ENCODE measurements at regions not wholly inside any gene's neighbourhood (a gene's known extent, or its start where the extent isn't known, plus 50 kb on each side); places are given as distances from the start of the nearest gene placed in this dataset.

- Histone ChIP-seq H3K79me2 (ENCODE audit: insufficient read depth, low read length) (no peaks in the 10 kb centered on the region), H3K9ac (ENCODE audit: low read length) (no peak overlapping the region), H3K9me3 (ENCODE audit: insufficient read depth, low read length) (peaks cover 2% of the 10 kb centered on the region; the same call in 1 of the 2 replicates), H3K36me3 (ENCODE audit: low read length) (no peaks in the 10 kb centered on the region), H3K4me3 (ENCODE audit: insufficient read depth, low read length, poor library complexity, severe bottlenecking) (no peak overlapping the region), H3K4me2 (ENCODE audit: low read depth, low read length, poor library complexity, severe bottlenecking) (no peak overlapping the region), H3K27ac (ENCODE audit: low read depth, low read length) (no peak overlapping the region), H3F3A (ENCODE audit: insufficient read depth) (no peaks in the 10 kb centered on the region), H3K9me2 (replicated peaks; ENCODE audit: insufficient read depth, low read length) (no peaks in the 10 kb centered on the region), H2AFZ (ENCODE audit: low read depth, low read length, severe bottlenecking) (no peak overlapping the region), H4K20me1 (ENCODE audit: low read depth, low read length) (no peaks in the 10 kb centered on the region), H3K27me3 (ENCODE audit: low read length) (no peaks in the 10 kb centered on the region)
- TF ChIP-seq EZH2phosphoT487 (conservative IDR thresholded peaks at IDR 0.05; ENCODE audit: low read length) (no peak), CTCF (IDR thresholded peaks at IDR 0.05; ENCODE audit: insufficient read depth, low read length, poor library complexity, severe bottlenecking) (no peak)
Observed at GRCh38 chr7:42672339-42672999, 239.4 kb downstream of the C7orf25 start.

GRCh38 chr7:42671627-42672026 is 240.2 kb downstream of the C7orf25 start:
- TF ChIP-seq EZH2phosphoT487 (conservative IDR thresholded peaks at IDR 0.05; ENCODE audit: low read length) (no peak), CTCF (IDR thresholded peaks at IDR 0.05; ENCODE audit: insufficient read depth, low read length, poor library complexity, severe bottlenecking) (no peak)
- Histone ChIP-seq H3K4me3 (ENCODE audit: insufficient read depth, low read length, poor library complexity, severe bottlenecking) (no peak overlapping the region), H3K4me2 (ENCODE audit: low read depth, low read length, poor library complexity, severe bottlenecking) (no peak overlapping the region)

GRCh38 chr7:42666994-42667393 is 244.9 kb downstream of the C7orf25 start:
- Histone ChIP-seq H3F3A (ENCODE audit: insufficient read depth) (no peaks in the 10 kb centered on the region), H3K9ac (ENCODE audit: low read length) (no peak overlapping the region), H2AFZ (ENCODE audit: low read depth, low read length, severe bottlenecking) (no peak overlapping the region), H3K36me3 (ENCODE audit: low read length) (no peaks in the 10 kb centered on the region), H3K4me3 (ENCODE audit: insufficient read depth, low read length, poor library complexity, severe bottlenecking) (no peak overlapping the region), H4K20me1 (ENCODE audit: low read depth, low read length) (no peaks in the 10 kb centered on the region), H3K27me3 (ENCODE audit: low read length) (no peaks in the 10 kb centered on the region), H3K27ac (ENCODE audit: low read depth, low read length) (no peak overlapping the region), H3K4me2 (ENCODE audit: low read depth, low read length, poor library complexity, severe bottlenecking) (no peak overlapping the region), H3K9me2 (replicated peaks; ENCODE audit: insufficient read depth, low read length) (0 out of 2 replicates have a peak, but pooled peaks cover 3% of the 10 kb centered on the region), H3K9me3 (ENCODE audit: insufficient read depth, low read length) (peaks cover 7% of the 10 kb centered on the region; the same call in 1 of the 2 replicates), H3K79me2 (ENCODE audit: insufficient read depth, low read length) (no peaks in the 10 kb centered on the region)
- no peak for TF ChIP-seq EZH2phosphoT487 (conservative IDR thresholded peaks at IDR 0.05; ENCODE audit: low read length)
- TF ChIP-seq CTCF (IDR thresholded peaks at IDR 0.05; ENCODE audit: insufficient read depth, low read length, poor library complexity, severe bottlenecking) = no peak

More at GRCh38 chr7:42671627-42672026, 240.2 kb downstream of the C7orf25 start:
- Histone ChIP-seq H2AFZ (ENCODE audit: low read depth, low read length, severe bottlenecking) (no peak overlapping the region), H3K9me3 (ENCODE audit: insufficient read depth, low read length) (peaks cover 7% of the 10 kb centered on the region; the same call in 1 of the 2 replicates), H3K27me3 (ENCODE audit: low read length) (no peaks in the 10 kb centered on the region), H3K9ac (ENCODE audit: low read length) (no peak overlapping the region), H3K36me3 (ENCODE audit: low read length) (no peaks in the 10 kb centered on the region), H3F3A (ENCODE audit: insufficient read depth) (no peaks in the 10 kb centered on the region), H3K9me2 (replicated peaks; ENCODE audit: insufficient read depth, low read length) (no peaks in the 10 kb centered on the region), H3K79me2 (ENCODE audit: insufficient read depth, low read length) (no peaks in the 10 kb centered on the region), H4K20me1 (ENCODE audit: low read depth, low read length) (no peaks in the 10 kb centered on the region), H3K27ac (ENCODE audit: low read depth, low read length) (no peak overlapping the region)

Measured in SU-DHL-6 (cell line).